PC-3 (cell line): ENCODE measurements at regions not wholly inside any gene's neighbourhood (a gene's known extent, or its start where the extent isn't known, plus 50 kb on each side); places are given as distances from the start of the nearest gene placed in this dataset.

Experiments used
- ATAC-seq: fragments of 200-7000 bp; cut with Tn5 transposase; 2 replicates; pipeline ENCODE4 v1.9.1; 2020; ENCODE audit warnings: mild to moderate bottlenecking, moderate library complexity
- BruUV-seq: library from RNA; stranded (reverse); fragments of 400-500 nt; replicated peaks from 2 replicates; lab custom pipeline; 2021; lab: Mats Ljungman, UMichigan
- CTCF ChIA-PET: fragments of 300-600 bp; sonication (Branson Sonifier 250); formaldehyde crosslinking; loops from one replicate; lab custom pipeline; 2022; ENCODE audit warnings: antibody characterized with exemption; lab: Charles Lee
- POLR2A ChIA-PET: fragments of 300-600 bp; sonication (Branson Sonifier 250); formaldehyde crosslinking; loops from one replicate; lab custom pipeline; 2022; ENCODE audit warnings: antibody characterized with exemption; ENCODE audit not compliant: unreplicated experiment; lab: Charles Lee
- DNase-seq: peaks from one replicate; pipeline ENCODE4 v3.0.0-alpha.2; 2015
- H2AFZ ChIP-seq: fragments of 300-600 bp; sonication (generic); 2 replicates; pipeline ENCODE4 v1.6.0; 2016; ENCODE audit warnings: antibody characterized with exemption, low read length
- H3F3A ChIP-seq: fragments of 300-600 bp; sonication (generic); one replicate; pipeline ENCODE4 v1.6.0; 2017; ENCODE audit warnings: antibody characterized with exemption, low read length, control low read depth, mild to moderate bottlenecking; ENCODE audit not compliant: unreplicated experiment
- H3K27ac ChIP-seq: fragments of 300-600 bp; sonication (generic); 2 replicates; pipeline ENCODE4 v1.5.1; 2016; ENCODE audit warnings: mild to moderate bottlenecking, low read length
- H3K27me3 ChIP-seq: fragments of 300-600 bp; sonication (generic); 2 replicates; pipeline ENCODE4 v1.6.1; 2016; ENCODE audit warnings: low read length, mixed read lengths
- H3K36me3 ChIP-seq: fragments of 300-600 bp; sonication (generic); 2 replicates; pipeline ENCODE4 v1.6.1; 2016; ENCODE audit warnings: low read depth, mixed run types, low read length, mixed read lengths
- H3K4me1 ChIP-seq: fragments of 300-600 bp; sonication (generic); 2 replicates; pipeline ENCODE4 v1.5.1; 2016; ENCODE audit warnings: low read length; ENCODE audit not compliant: insufficient read depth
- H3K4me2 ChIP-seq: fragments of 300-600 bp; sonication (generic); 2 replicates; pipeline ENCODE4 v1.6.0; 2016; ENCODE audit warnings: low read length
- H3K4me3 ChIP-seq: fragments of 300-600 bp; sonication (generic); 2 replicates; pipeline ENCODE4 v1.5.1; 2016; ENCODE audit warnings: mild to moderate bottlenecking, low read length, mixed read lengths
- H3K79me2 ChIP-seq: fragments of 300-600 bp; sonication (generic); 2 replicates; pipeline ENCODE4 v1.6.1; 2017; ENCODE audit warnings: low read length, mixed read lengths
- H3K9ac ChIP-seq: fragments of 300-600 bp; sonication (generic); 2 replicates; pipeline ENCODE4 v1.6.0; 2016; ENCODE audit warnings: mild to moderate bottlenecking, low read length
- H3K9me2 ChIP-seq: fragments of 300-600 bp; sonication (generic); replicated peaks from 2 replicates; pipeline ENCODE4 v1.6.1; 2016; ENCODE audit warnings: mixed run types, low read length, mixed read lengths
- H3K9me3 ChIP-seq: fragments of 300-600 bp; sonication (generic); 2 replicates; pipeline ENCODE4 v1.6.1; 2016; ENCODE audit warnings: low read length, mixed read lengths
- H4K20me1 ChIP-seq: fragments of 300-600 bp; sonication (generic); 2 replicates; pipeline ENCODE4 v1.6.1; 2016; ENCODE audit warnings: low read length, mixed read lengths
- CTCF ChIP-seq: fragments of 300-600 bp; sonication (generic); conservative IDR thresholded peaks from 2 replicates; pipeline ENCODE4 v1.5.1; 2017; ENCODE audit warnings: antibody characterized with exemption, low read depth, mild to moderate bottlenecking, low read length
- EZH2 ChIP-seq: fragments of 300-600 bp; sonication (generic); IDR thresholded peaks from one replicate; pipeline ENCODE4 v1.6.1; 2017; ENCODE audit warnings: antibody characterized with exemption, mild to moderate bottlenecking, low read length; ENCODE audit not compliant: unreplicated experiment
- EZH2phosphoT487 ChIP-seq: fragments of 300-600 bp; sonication (generic); IDR thresholded peaks from 2 replicates; pipeline ENCODE4 v1.6.1; 2018; ENCODE audit warnings: mild to moderate bottlenecking, antibody characterized with exemption, low read length, borderline replicate concordance
- intact Hi-C: fragments of 100-400 bp; cut with micrococcal nuclease; formaldehyde crosslinking; loops from 2 replicates; pipeline ENCODE4 v1.9.0; 2023

GRCh38 chr3:30286007-30286669, 320.3 kb upstream of the TGFBR2 start:
- POLR2A ChIA-PET: no interaction called here
- Histone ChIP-seq H3K9ac (peak overlapping the region; percentile 39), H3K27ac (peak overlapping the region; percentile 81)

GRCh38 chr3:30286811-30287210, 319.6 kb upstream of the TGFBR2 start:
- Histone ChIP-seq H3K9me2 (no peaks in the 10 kb centered on the region), H2AFZ (no peak overlapping the region), H3K27ac (peak overlapping the region; percentile 81), H3K27me3 (no peaks in the 10 kb centered on the region), H3K79me2 (no peaks in the 10 kb centered on the region), H3K9ac (peak overlapping the region; percentile 39), H4K20me1 (no peaks in the 10 kb centered on the region), H3K4me1 (peaks cover 59% of the 10 kb centered on the region), H3K4me3 (no peak overlapping the region), H3K4me2 (peak overlapping the region; percentile 49), H3K36me3 (no peaks in the 10 kb centered on the region), H3K9me3 (no peaks in the 10 kb centered on the region), H3F3A (peaks cover 4% of the 10 kb centered on the region)
- ChIA-PET POLR2A (no interaction called here), CTCF (no interaction called here)
- ATAC-seq: no peak
- BruUV-seq: no TSS peak
- TF ChIP-seq EZH2phosphoT487 (no peak), EZH2 (no peak), CTCF (no peak)
- intact Hi-C loops: loop anchor here (2.0 to 10.0 kb wide), 3 partner anchors 60 to 398 kb away; no protein-coding TSS in a partner anchor
- DNase-seq: peak; percentile 50

More at GRCh38 chr3:30286007-30286669, 320.3 kb upstream of the TGFBR2 start:
- no peak overlapping the region for H2AFZ ChIP-seq
- no peaks in the 10 kb centered on the region for H3K79me2 ChIP-seq
- ATAC-seq (peak; percentile 66), DNase-seq (peak; percentile 93)
- H3K4me3 ChIP-seq: no peak overlapping the region
- H3F3A ChIP-seq: peaks cover 4% of the 10 kb centered on the region
- no peaks in the 10 kb centered on the region for H3K9me2 ChIP-seq
- no peaks in the 10 kb centered on the region for H3K27me3 ChIP-seq
- H3K9me3 ChIP-seq: no peaks in the 10 kb centered on the region
- no TSS peak for BruUV-seq
- intact Hi-C loops: loop anchor here (2.0 to 10.0 kb wide), 3 partner anchors 61 to 399 kb away; no protein-coding TSS in a partner anchor
- H4K20me1 ChIP-seq: no peaks in the 10 kb centered on the region
- H3K36me3 ChIP-seq: no peaks in the 10 kb centered on the region
- peaks cover 57% of the 10 kb centered on the region for H3K4me1 ChIP-seq
- TF ChIP-seq EZH2phosphoT487 (no peak), CTCF (no peak), EZH2 (no peak)
- CTCF ChIA-PET: no interaction called here
- H3K4me2 ChIP-seq: peak overlapping the region; percentile 49

GRCh38 chr3:30288830-30289229, 317.6 kb upstream of the TGFBR2 start:
- H3K27ac ChIP-seq: no peak overlapping the region
- no peak overlapping the region for H3K9ac ChIP-seq
- H3K27me3 ChIP-seq: no peaks in the 10 kb centered on the region
- ChIA-PET CTCF (no interaction called here), POLR2A (no interaction called here)
- no peak overlapping the region for H2AFZ ChIP-seq
- ATAC-seq (no peak), DNase-seq (no peak)
- no peaks in the 10 kb centered on the region for H3K36me3 ChIP-seq
- H3K9me2 ChIP-seq: no peaks in the 10 kb centered on the region
- intact Hi-C loops: loop anchor here (5.0 to 10.0 kb wide), 2 partner anchors 247 to 396 kb away; no protein-coding TSS in a partner anchor
- no TSS peak for BruUV-seq
- H4K20me1 ChIP-seq: no peaks in the 10 kb centered on the region
- no peaks in the 10 kb centered on the region for H3K9me3 ChIP-seq
- no peak overlapping the region for H3K4me2 ChIP-seq
- no peaks in the 10 kb centered on the region for H3K79me2 ChIP-seq
- H3K4me1 ChIP-seq: peaks cover 59% of the 10 kb centered on the region
- no peaks in the 10 kb centered on the region for H3F3A ChIP-seq
- TF ChIP-seq EZH2 (no peak), CTCF (no peak), EZH2phosphoT487 (no peak)
- H3K4me3 ChIP-seq: no peak overlapping the region
